ENCODE measurements at regions not wholly inside any gene's neighbourhood (a gene's known extent, or its start where the extent isn't known, plus 50 kb on each side); places are given as distances from the start of the nearest gene placed in this dataset.

- no peak for DNase-seq
- H3K4me1 Mint-ChIP-seq (ENCODE audit: low read depth, unreplicated experiment) = peaks cover 12% of the 10 kb centered on the region
- H3K36me3 Mint-ChIP-seq (ENCODE audit: insufficient read depth, unreplicated experiment) = peaks cover 4% of the 10 kb centered on the region
- H3K9me3 ChIP-seq = no peaks in the 10 kb centered on the region
- H3K9me3 Mint-ChIP-seq (ENCODE audit: unreplicated experiment) = peaks cover 8% of the 10 kb centered on the region
- BruUV-seq (replicated peaks) = no TSS peak
- CTCF ChIA-PET = no interaction called here
- H3K4me3 ChIP-seq (ENCODE audit: low read depth, low read length) = no peak overlapping the region
- H3K27ac Mint-ChIP-seq (ENCODE audit: unreplicated experiment) = no peak overlapping the region
- intact Hi-C loops (cut with micrococcal nuclease; ENCODE audit: unreplicated experiment) = loop anchor here (10.0 kb wide), 1 partner anchor 223 kb away; the partner anchor contains the start of gene GIMD1
- no peak for TF ChIP-seq CTCF (IDR thresholded peaks at IDR 0.05; ENCODE audit: insufficient read depth in 1 of 2, low read depth in 1 of 2, low read length in 1 of 2, severe bottlenecking in 1 of 2, unreplicated experiment in 1 of 2)
- no peaks in the 10 kb centered on the region for H3K27me3 Mint-ChIP-seq (ENCODE audit: insufficient read depth, unreplicated experiment)
- H3K36me3 ChIP-seq (ENCODE audit: control insufficient read depth, insufficient read depth, low read length) = no peaks in the 10 kb centered on the region
- H3K4me1 ChIP-seq = peaks cover 13% of the 10 kb centered on the region
- H3K4me3 Mint-ChIP-seq (ENCODE audit: unreplicated experiment) = no peak overlapping the region
- POLR2A ChIA-PET = no interaction called here
- H3K27me3 ChIP-seq (replicated peaks; ENCODE audit: control insufficient read depth, insufficient read depth, low read length) = no peaks in the 10 kb centered on the region
Observed at GRCh38 chr4:106587558-106587957, 219.0 kb upstream of the GIMD1 start.

- Histone ChIP-seq H3K4me3 (ENCODE audit: low read depth, low read length) (no peak overlapping the region), H3K9me3 (no peaks in the 10 kb centered on the region), H3K4me1 (peaks cover 14% of the 10 kb centered on the region), H3K27me3 (replicated peaks; ENCODE audit: control insufficient read depth, insufficient read depth, low read length) (no peaks in the 10 kb centered on the region), H3K36me3 (ENCODE audit: control insufficient read depth, insufficient read depth, low read length) (no peaks in the 10 kb centered on the region)
- intact Hi-C loops (cut with micrococcal nuclease; ENCODE audit: unreplicated experiment) = loop anchor here (10.0 kb wide), 1 partner anchor 221 kb away; the partner anchor contains the start of gene GIMD1
- H3K4me1 Mint-ChIP-seq (ENCODE audit: low read depth, unreplicated experiment) = peaks cover 12% of the 10 kb centered on the region
- no peaks in the 10 kb centered on the region for H3K27me3 Mint-ChIP-seq (ENCODE audit: insufficient read depth, unreplicated experiment)
- H3K4me3 Mint-ChIP-seq (ENCODE audit: unreplicated experiment) = no peak overlapping the region
- no TSS peak for BruUV-seq (replicated peaks)
- CTCF ChIA-PET = no interaction called here
- no peak for TF ChIP-seq CTCF (IDR thresholded peaks at IDR 0.05; ENCODE audit: insufficient read depth in 1 of 2, low read depth in 1 of 2, low read length in 1 of 2, severe bottlenecking in 1 of 2, unreplicated experiment in 1 of 2)
- POLR2A ChIA-PET = no interaction called here
- peaks cover 8% of the 10 kb centered on the region for H3K9me3 Mint-ChIP-seq (ENCODE audit: unreplicated experiment)
- DNase-seq = no peak
- H3K27ac Mint-ChIP-seq (ENCODE audit: unreplicated experiment) = no peak overlapping the region
- peaks cover 4% of the 10 kb centered on the region for H3K36me3 Mint-ChIP-seq (ENCODE audit: insufficient read depth, unreplicated experiment)
Observed at GRCh38 chr4:106585915-106586349, 217.4 kb upstream of the GIMD1 start.

- H3K36me3 Mint-ChIP-seq (ENCODE audit: insufficient read depth, unreplicated experiment) = peaks cover 4% of the 10 kb centered on the region
- no peaks in the 10 kb centered on the region for H3K27me3 Mint-ChIP-seq (ENCODE audit: insufficient read depth, unreplicated experiment)
- Histone ChIP-seq H3K36me3 (ENCODE audit: control insufficient read depth, insufficient read depth, low read length) (no peaks in the 10 kb centered on the region), H3K4me1 (peaks cover 14% of the 10 kb centered on the region), H3K4me3 (ENCODE audit: low read depth, low read length) (no peak overlapping the region), H3K27me3 (replicated peaks; ENCODE audit: control insufficient read depth, insufficient read depth, low read length) (no peaks in the 10 kb centered on the region), H3K9me3 (no peaks in the 10 kb centered on the region)
- peak overlapping the region; percentile 71 for H3K27ac Mint-ChIP-seq (ENCODE audit: unreplicated experiment)
- ChIA-PET CTCF (no interaction called here), POLR2A (no interaction called here)
- BruUV-seq (replicated peaks) = no TSS peak
- no peak for DNase-seq
- H3K9me3 Mint-ChIP-seq (ENCODE audit: unreplicated experiment) = peaks cover 8% of the 10 kb centered on the region
- intact Hi-C loops (cut with micrococcal nuclease; ENCODE audit: unreplicated experiment) = loop anchor here (10.0 kb wide), 1 partner anchor 220 kb away; the partner anchor contains the start of gene GIMD1
- H3K4me1 Mint-ChIP-seq (ENCODE audit: low read depth, unreplicated experiment) = peaks cover 12% of the 10 kb centered on the region
- TF ChIP-seq CTCF (IDR thresholded peaks at IDR 0.05; ENCODE audit: insufficient read depth in 1 of 2, low read depth in 1 of 2, low read length in 1 of 2, severe bottlenecking in 1 of 2, unreplicated experiment in 1 of 2) = no peak
- H3K4me3 Mint-ChIP-seq (ENCODE audit: unreplicated experiment) = no peak overlapping the region
Observed at GRCh38 chr4:106584337-106584989, 215.9 kb upstream of the GIMD1 start.

All from Caco-2 (cell line).